SK-N-MC (cell line): ENCODE measurements at regions not wholly inside any gene's neighbourhood (a gene's known extent, or its start where the extent isn't known, plus 50 kb on each side); places are given as distances from the start of the nearest gene placed in this dataset.

Experiments
- EZH2 ChIP-seq: fragments of 200-600 bp; sonication (generic); IDR thresholded peaks from one replicate; pipeline ENCODE4 v1.6.1; 2017; ENCODE audit warnings: antibody characterized with exemption
- POLR2AphosphoS5 ChIP-seq: IDR thresholded peaks from 2 replicates; pipeline ENCODE4 v1.6.1; 2012; ENCODE audit warnings: mild to moderate bottlenecking, low read depth, low read length, borderline replicate concordance

- TF ChIP-seq POLR2AphosphoS5 (no peak), EZH2 (no peak)
These were observed 368.3 kb upstream of the SASH1 start for GRCh38 chr6:147974376-147974775.
